ENCODE measurements at regions not wholly inside any gene's neighbourhood (a gene's known extent, or its start where the extent isn't known, plus 50 kb on each side); places are given as distances from the start of the nearest gene placed in this dataset.
"Not testable (repeated sequence)": the region's sequence is repeated elsewhere in the genome, so short reads cannot be mapped to it uniquely, and the experiment has no call there.

DNA sequence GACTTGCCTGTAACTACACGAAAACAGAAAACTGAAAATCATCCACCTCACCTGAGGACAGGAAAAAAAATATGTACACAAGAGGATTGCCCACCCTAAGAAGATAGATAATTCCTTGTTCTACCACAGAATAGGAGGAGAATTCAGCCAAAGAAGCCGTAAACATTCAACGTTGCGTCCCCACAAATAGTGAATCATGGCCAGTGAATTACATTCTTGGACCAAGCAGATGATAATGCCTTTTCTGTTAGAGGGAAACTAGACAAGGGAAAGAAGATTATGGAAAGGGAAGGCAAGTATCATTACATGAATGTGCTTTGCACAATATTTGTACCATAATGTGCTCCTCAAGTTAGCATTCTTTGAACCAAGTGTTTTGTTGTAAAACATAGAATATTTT, 95.5 kb upstream of the C1QTNF7 start:
- Mint-ChIP-seq H3K9me3 (peaks cover 0 to 2% (median 0%) of the 10 kb centered on the region in 6 donors), H3K27ac (no peak overlapping the region), H3K27me3 (ENCODE audit: low read depth in 3 of 3) (peaks cover 0 to 11% (median 2%) of the 10 kb centered on the region in 3 donors), H3K4me1 (no peaks in the 10 kb centered on the region), H3K4me3 (no peak overlapping the region), H3K36me3 (peaks cover 0 to 3% (median 0%) of the 10 kb centered on the region in 3 donors)
- DNase-seq, result no peak

GRCh38 chr4:15333692-15334633, 93.9 kb upstream of the C1QTNF7 start:
- no peak overlapping the region for H3K27ac Mint-ChIP-seq
- H3K4me3 Mint-ChIP-seq, result no peak overlapping the region
- peaks cover 0 to 3% (median 0%) of the 10 kb centered on the region in 3 donors for H3K36me3 Mint-ChIP-seq
- peaks cover 0 to 2% (median 0%) of the 10 kb centered on the region in 6 donors for H3K9me3 Mint-ChIP-seq
- DNase-seq, result no peak
- no peaks in the 10 kb centered on the region for H3K4me1 Mint-ChIP-seq
- H3K27me3 Mint-ChIP-seq (ENCODE audit: low read depth in 3 of 3), result peaks cover 0 to 11% (median 2%) of the 10 kb centered on the region in 3 donors

DNA sequence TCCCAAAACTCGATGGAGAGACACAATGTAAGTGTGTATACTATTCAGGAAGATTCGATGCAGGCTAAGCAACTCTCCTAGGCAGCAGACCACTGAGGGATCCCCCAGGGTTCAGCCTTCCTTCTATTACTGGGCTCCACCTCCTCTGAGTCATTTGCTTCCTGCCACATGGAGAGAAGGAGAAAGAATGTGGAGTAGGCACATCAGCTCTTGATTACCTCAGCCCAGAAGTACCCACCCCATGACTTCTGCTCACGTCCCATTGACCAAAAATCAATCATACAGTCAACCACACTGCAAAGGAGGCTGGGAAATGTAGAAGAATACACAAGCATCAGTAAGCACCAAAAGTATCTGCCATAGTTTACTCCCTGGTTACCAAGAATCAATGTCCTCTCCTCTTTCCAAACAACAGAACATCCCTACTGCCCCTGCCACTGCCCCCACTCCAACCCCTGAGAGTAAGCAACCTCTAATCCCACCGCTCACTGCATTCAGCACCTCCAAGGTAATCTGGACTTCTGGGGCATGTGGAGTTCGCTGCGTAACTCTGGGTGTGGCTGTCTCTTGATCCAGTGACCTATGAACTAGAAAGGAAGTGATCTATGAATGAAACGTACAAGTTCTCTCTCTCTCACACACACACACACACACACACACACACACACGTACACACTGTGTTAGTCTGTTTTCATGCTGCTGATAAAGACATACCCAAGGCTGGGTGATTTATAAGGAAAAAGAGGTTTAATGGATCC, 91.2 kb upstream of the C1QTNF7 start:
- Mint-ChIP-seq H3K27me3 (ENCODE audit: low read depth in 3 of 3) (peaks cover 0 to 10% (median 9%) of the 10 kb centered on the region in 3 donors), H3K27ac (no peak overlapping the region), H3K4me1 (no peaks in the 10 kb centered on the region), H3K36me3 (peaks cover 0 to 3% (median 0%) of the 10 kb centered on the region in 3 donors), H3K4me3 (no peak overlapping the region), H3K9me3 (peaks cover 0 to 2% (median 0%) of the 10 kb centered on the region in 6 donors)
- DNase-seq, result no peak

- not testable (repeated sequence) for H3K36me3 Mint-ChIP-seq; H3K27ac Mint-ChIP-seq; DNase-seq; H3K9me3 Mint-ChIP-seq; H3K27me3 Mint-ChIP-seq (ENCODE audit: low read depth in 3 of 3); H3K4me3 Mint-ChIP-seq; H3K4me1 Mint-ChIP-seq
These were observed 90.6 kb upstream of the C1QTNF7 start for GRCh38 chr4:15337168-15337657.

- Mint-ChIP-seq H3K27me3 (ENCODE audit: low read depth in 3 of 3) (peaks cover 0 to 8% (median 4%) of the 10 kb centered on the region in 3 donors), H3K27ac (no peak overlapping the region), H3K9me3 (no peaks in the 10 kb centered on the region), H3K36me3 (no peaks in the 10 kb centered on the region), H3K4me1 (no peaks in the 10 kb centered on the region), H3K4me3 (no peak overlapping the region)
- DNase-seq, result no peak
These were observed 88.1 kb upstream of the C1QTNF7 start for GRCh38 chr4:15339737-15340136.

- H3K4me3 Mint-ChIP-seq, result no peak overlapping the region
- H3K9me3 Mint-ChIP-seq, result no peaks in the 10 kb centered on the region
- no peak for DNase-seq
- no peaks in the 10 kb centered on the region for H3K36me3 Mint-ChIP-seq
- peaks cover 0 to 8% (median 4%) of the 10 kb centered on the region in 3 donors for H3K27me3 Mint-ChIP-seq (ENCODE audit: low read depth in 3 of 3)
- H3K27ac Mint-ChIP-seq, result no peak overlapping the region
- no peaks in the 10 kb centered on the region for H3K4me1 Mint-ChIP-seq
These were observed 87.5 kb upstream of the C1QTNF7 start for GRCh38 chr4:15340332-15340731.

GRCh38 chr4:15340902-15341732, 86.7 kb upstream of the C1QTNF7 start:
- Mint-ChIP-seq H3K9me3 (no peaks in the 10 kb centered on the region), H3K27ac (no peak overlapping the region), H3K4me1 (no peaks in the 10 kb centered on the region), H3K36me3 (no peaks in the 10 kb centered on the region), H3K27me3 (ENCODE audit: low read depth in 3 of 3) (peaks cover 0 to 8% (median 4%) of the 10 kb centered on the region in 3 donors), H3K4me3 (no peak overlapping the region)
- DNase-seq, result no peak

DNA sequence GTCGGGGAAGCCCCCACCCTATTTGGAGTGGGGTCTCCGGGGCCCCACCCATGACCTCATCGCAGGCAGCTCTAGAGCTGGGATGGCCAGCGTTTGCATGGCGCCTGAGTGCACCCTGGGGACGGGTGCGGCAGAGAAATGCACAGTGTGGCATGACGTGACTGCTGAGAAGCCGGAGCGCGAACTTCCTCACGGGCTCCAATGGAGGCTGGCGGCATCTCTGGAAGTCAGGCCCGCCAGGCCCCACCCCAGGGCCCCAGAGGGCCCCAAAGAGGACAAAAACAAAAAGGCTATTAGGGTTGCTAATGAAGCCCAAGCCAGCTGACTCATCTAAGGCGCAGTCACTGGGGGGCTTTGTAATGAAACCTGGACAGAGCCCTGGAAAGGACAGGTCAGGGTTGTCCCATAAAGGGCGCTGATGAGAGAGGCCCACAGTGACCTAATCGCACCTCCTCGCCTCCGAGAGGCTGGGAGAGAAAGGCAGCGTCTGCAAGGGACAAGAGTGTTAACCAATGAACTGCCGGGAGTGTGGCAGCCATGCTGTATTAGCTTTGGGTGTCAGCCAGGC, 86.0 kb upstream of the C1QTNF7 start:
- Mint-ChIP-seq H3K9me3 (no peaks in the 10 kb centered on the region), H3K4me3 (no peak overlapping the region), H3K27me3 (ENCODE audit: low read depth in 3 of 3) (peaks cover 0 to 8% (median 3%) of the 10 kb centered on the region in 3 donors), H3K36me3 (peaks cover 0 to 2% (median 0%) of the 10 kb centered on the region in 3 donors), H3K27ac (no peak overlapping the region), H3K4me1 (no peaks in the 10 kb centered on the region)
- no peak for DNase-seq

- H3K36me3 Mint-ChIP-seq, result peaks cover 0 to 3% (median 0%) of the 10 kb centered on the region in 3 donors
- H3K27ac Mint-ChIP-seq, result no peak overlapping the region
- no peak for DNase-seq
- peaks cover 0 to 8% (median 0%) of the 10 kb centered on the region in 3 donors for H3K27me3 Mint-ChIP-seq (ENCODE audit: low read depth in 3 of 3)
- no peaks in the 10 kb centered on the region for H3K4me1 Mint-ChIP-seq
- no peak overlapping the region for H3K4me3 Mint-ChIP-seq
- H3K9me3 Mint-ChIP-seq, result no peaks in the 10 kb centered on the region
These were observed 84.8 kb upstream of the C1QTNF7 start for GRCh38 chr4:15343000-15343399.

GRCh38 chr4:15343581-15343980, 84.3 kb upstream of the C1QTNF7 start:
- Mint-ChIP-seq H3K27me3 (ENCODE audit: low read depth in 3 of 3) (peaks cover 0 to 8% (median 0%) of the 10 kb centered on the region in 3 donors), H3K4me1 (peaks cover 0 to under 1% of the 10 kb centered on the region in 2 donors), H3K4me3 (no peak overlapping the region), H3K27ac (no peak overlapping the region), H3K36me3 (peaks cover 0 to 3% (median 0%) of the 10 kb centered on the region in 3 donors), H3K9me3 (no peaks in the 10 kb centered on the region)
- DNase-seq, result no peak

DNA sequence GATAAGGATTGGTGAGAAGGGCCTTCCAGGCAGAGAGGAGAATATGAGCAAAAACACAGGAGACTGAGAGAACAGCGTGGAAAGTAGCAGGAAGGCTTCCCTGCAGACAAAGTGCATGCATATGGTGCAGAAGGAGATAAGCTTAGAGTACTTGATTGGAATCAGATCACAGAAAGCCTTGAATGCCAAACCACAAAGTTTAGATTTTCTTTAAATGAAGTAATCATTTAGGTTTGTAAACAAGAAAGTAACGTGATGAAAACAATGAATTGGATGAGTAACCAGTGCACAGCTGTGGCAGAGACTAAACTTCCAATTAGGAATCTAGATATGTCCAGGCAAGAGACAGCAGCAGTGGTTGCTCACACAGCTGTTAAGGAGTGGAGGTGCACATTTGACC, 83.8 kb upstream of the C1QTNF7 start:
- Mint-ChIP-seq H3K4me3 (no peak overlapping the region), H3K27ac (no peak overlapping the region), H3K36me3 (peaks cover 0 to 3% (median 0%) of the 10 kb centered on the region in 3 donors), H3K9me3 (no peaks in the 10 kb centered on the region), H3K4me1 (peaks cover 4 to 5% of the 10 kb centered on the region in 2 donors), H3K27me3 (ENCODE audit: low read depth in 3 of 3) (peaks cover 0 to 8% (median 0%) of the 10 kb centered on the region in 3 donors)
- no peak for DNase-seq

DNA sequence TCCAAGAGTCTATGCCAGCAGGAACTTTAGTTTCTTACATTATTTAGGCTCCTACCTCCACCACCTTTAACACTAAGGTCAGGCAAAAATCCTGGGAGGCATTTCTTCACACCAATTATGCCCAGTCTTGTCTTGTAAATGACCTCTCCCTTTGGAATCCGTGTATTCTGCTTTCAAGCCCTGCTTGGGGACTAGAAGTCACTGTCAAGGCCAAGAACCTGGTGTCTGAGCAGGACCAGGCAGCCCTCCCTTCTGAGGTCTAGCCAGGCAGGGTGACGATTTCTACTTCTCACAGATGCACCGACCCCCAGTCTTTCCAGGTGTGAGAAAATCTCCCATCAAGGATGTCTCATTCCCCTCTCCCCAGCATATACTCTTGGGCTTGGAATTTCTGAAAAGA, 82.7 kb upstream of the C1QTNF7 start:
- Mint-ChIP-seq H3K36me3 (peaks cover 0 to 3% (median 0%) of the 10 kb centered on the region in 3 donors), H3K27ac (no peak overlapping the region)

DNA sequence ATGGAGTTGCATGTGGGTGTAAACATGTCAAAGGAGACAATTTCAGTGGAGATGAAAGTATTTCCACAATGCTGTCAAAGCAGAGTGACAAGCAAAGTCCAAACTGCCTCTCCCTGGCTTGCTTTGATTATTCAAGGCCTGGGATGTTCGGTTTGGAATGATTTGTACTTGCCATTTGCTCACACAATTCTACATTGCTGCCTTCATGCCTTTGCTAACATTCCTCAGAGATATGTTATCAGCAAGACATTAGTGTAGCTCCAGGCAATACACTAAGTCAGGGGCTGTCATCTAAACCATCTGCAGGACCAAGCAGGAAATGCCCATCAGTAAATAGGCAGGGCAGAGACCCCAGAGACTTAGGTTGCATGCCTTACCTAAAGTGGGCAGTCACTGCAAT, 79.6 kb upstream of the C1QTNF7 start:
- Mint-ChIP-seq H3K4me3 (no peak overlapping the region), H3K27me3 (ENCODE audit: low read depth in 3 of 3) (peaks cover 0 to 2% (median under 1%) of the 10 kb centered on the region in 3 donors), H3K9me3 (no peaks in the 10 kb centered on the region), H3K27ac (no peak overlapping the region), H3K4me1 (peaks cover 17 to 21% of the 10 kb centered on the region in 2 donors), H3K36me3 (peaks cover 0 to 3% (median 0%) of the 10 kb centered on the region in 3 donors)
- DNase-seq, result no peak

More for the DNA sequence above, 82.7 kb upstream of the C1QTNF7 start:
- Mint-ChIP-seq H3K9me3 (no peaks in the 10 kb centered on the region), H3K27me3 (ENCODE audit: low read depth in 3 of 3) (peaks cover 0 to 5% (median 0%) of the 10 kb centered on the region in 3 donors), H3K4me3 (no peak overlapping the region), H3K4me1 (peaks cover 14 to 16% of the 10 kb centered on the region in 2 donors)
- no peak for DNase-seq
